ENCODE measurements at regions not wholly inside any gene's neighbourhood (a gene's known extent, or its start where the extent isn't known, plus 50 kb on each side); places are given as distances from the start of the nearest gene placed in this dataset.

- TF ChIP-seq CTCF (IDR thresholded peaks at IDR 0.05): no peak
- H3K4me3 ChIP-seq (ENCODE audit: low read length): no peak overlapping the region
- peaks cover 3 to 5% of the 10 kb centered on the region in 2 donors for H3K27me3 Mint-ChIP-seq (ENCODE audit: low read depth in 2 of 2)
- intact Hi-C loops (cut with micrococcal nuclease): no loop called here
- no peak overlapping the region for H3K27ac Mint-ChIP-seq
- ATAC-seq (no peak), DNase-seq (no peak)
- H3K4me3 Mint-ChIP-seq: no peak overlapping the region
- H3K4me1 ChIP-seq (ENCODE audit: control insufficient read depth, insufficient read depth, low read length): no peaks in the 10 kb centered on the region
- H3K27me3 ChIP-seq (ENCODE audit: control insufficient read depth, insufficient read depth, low read length): no peaks in the 10 kb centered on the region
- no peak overlapping the region for H3K27ac ChIP-seq (ENCODE audit: low read length)
- no peaks in the 10 kb centered on the region for H3K36me3 ChIP-seq (ENCODE audit: control insufficient read depth, insufficient read depth, low read length)
- peaks cover 0 to 6% of the 10 kb centered on the region in 2 donors for H3K4me1 Mint-ChIP-seq
- no peaks in the 10 kb centered on the region for H3K9me3 Mint-ChIP-seq
- H3K9me3 ChIP-seq (ENCODE audit: control insufficient read depth, insufficient read depth, low read length): no peaks in the 10 kb centered on the region
- H3K36me3 Mint-ChIP-seq: no peaks in the 10 kb centered on the region
- 87% methylated on average over 4 of the region's 5 CpGs for WGBS (ENCODE audit: insufficient coverage)
Observed at GRCh38 chr14:98146416-98146815, 1125.6 kb downstream of the BCL11B start.

GRCh38 chr14:98154254-98154653 lies 1117.7 kb downstream of the BCL11B start:
- H3K27ac ChIP-seq (ENCODE audit: low read length): no peak overlapping the region
- no peaks in the 10 kb centered on the region for H3K9me3 ChIP-seq (ENCODE audit: control insufficient read depth, insufficient read depth, low read length)
- TF ChIP-seq CTCF (IDR thresholded peaks at IDR 0.05): no peak
- H3K27me3 ChIP-seq (ENCODE audit: control insufficient read depth, insufficient read depth, low read length): no peaks in the 10 kb centered on the region
- Mint-ChIP-seq H3K27ac (no peak overlapping the region), H3K36me3 (no peaks in the 10 kb centered on the region), H3K4me1 (no peaks in the 10 kb centered on the region), H3K4me3 (no peak overlapping the region), H3K27me3 (ENCODE audit: low read depth in 2 of 2) (peaks cover 7 to 12% of the 10 kb centered on the region in 2 donors), H3K9me3 (no peaks in the 10 kb centered on the region)
- no peak for ATAC-seq
- intact Hi-C loops (cut with micrococcal nuclease): no loop called here
- H3K36me3 ChIP-seq (ENCODE audit: control insufficient read depth, insufficient read depth, low read length): no peaks in the 10 kb centered on the region
- H3K4me3 ChIP-seq (ENCODE audit: low read length): no peak overlapping the region
- WGBS (ENCODE audit: insufficient coverage): 96% methylated on average over 4 of the region's 4 CpGs
- DNase-seq: no peak
- no peaks in the 10 kb centered on the region for H3K4me1 ChIP-seq (ENCODE audit: control insufficient read depth, insufficient read depth, low read length)

- no peaks in the 10 kb centered on the region for H3K27me3 ChIP-seq (ENCODE audit: control insufficient read depth, insufficient read depth, low read length)
- H3K9me3 Mint-ChIP-seq: no peaks in the 10 kb centered on the region
- no peak overlapping the region for H3K4me3 ChIP-seq (ENCODE audit: low read length)
- no peaks in the 10 kb centered on the region for H3K36me3 Mint-ChIP-seq
- no peaks in the 10 kb centered on the region for H3K4me1 Mint-ChIP-seq
- H3K27ac ChIP-seq (ENCODE audit: low read length): no peak overlapping the region
- no peaks in the 10 kb centered on the region for H3K9me3 ChIP-seq (ENCODE audit: control insufficient read depth, insufficient read depth, low read length)
- TF ChIP-seq CTCF (IDR thresholded peaks at IDR 0.05): no peak
- no peaks in the 10 kb centered on the region for H3K36me3 ChIP-seq (ENCODE audit: control insufficient read depth, insufficient read depth, low read length)
- H3K4me3 Mint-ChIP-seq: no peak overlapping the region
- 46% methylated on average over 6 of the region's 8 CpGs for WGBS (ENCODE audit: insufficient coverage)
- intact Hi-C loops (cut with micrococcal nuclease): no loop called here
- H3K27me3 Mint-ChIP-seq (ENCODE audit: low read depth in 2 of 2): peaks cover 9 to 12% of the 10 kb centered on the region in 2 donors
- DNase-seq (no peak), ATAC-seq (no peak)
- no peaks in the 10 kb centered on the region for H3K4me1 ChIP-seq (ENCODE audit: control insufficient read depth, insufficient read depth, low read length)
- H3K27ac Mint-ChIP-seq: no peak overlapping the region
Observed at GRCh38 chr14:98156411-98156810, 1115.6 kb downstream of the BCL11B start.

GRCh38 chr14:98160901-98161300 lies 1111.1 kb downstream of the BCL11B start:
- Mint-ChIP-seq H3K9me3 (no peaks in the 10 kb centered on the region), H3K27ac (no peak overlapping the region), H3K36me3 (no peaks in the 10 kb centered on the region), H3K4me3 (no peak overlapping the region), H3K27me3 (ENCODE audit: low read depth in 2 of 2) (peaks cover 6 to 21% of the 10 kb centered on the region in 2 donors), H3K4me1 (peaks cover 0 to 6% of the 10 kb centered on the region in 2 donors)
- intact Hi-C loops (cut with micrococcal nuclease): no loop called here
- ATAC-seq (no peak), DNase-seq (no peak)
- Histone ChIP-seq H3K36me3 (ENCODE audit: control insufficient read depth, insufficient read depth, low read length) (no peaks in the 10 kb centered on the region), H3K9me3 (ENCODE audit: control insufficient read depth, insufficient read depth, low read length) (no peaks in the 10 kb centered on the region), H3K27ac (ENCODE audit: low read length) (no peak overlapping the region), H3K4me3 (ENCODE audit: low read length) (no peak overlapping the region), H3K27me3 (ENCODE audit: control insufficient read depth, insufficient read depth, low read length) (no peaks in the 10 kb centered on the region), H3K4me1 (ENCODE audit: control insufficient read depth, insufficient read depth, low read length) (no peaks in the 10 kb centered on the region)
- TF ChIP-seq CTCF (IDR thresholded peaks at IDR 0.05): no peak
- WGBS (ENCODE audit: insufficient coverage): 87% methylated on average over 9 of the region's 9 CpGs
